H9 (cell line): ENCODE measurements at regions not wholly inside any gene's neighbourhood (a gene's known extent, or its start where the extent isn't known, plus 50 kb on each side); places are given as distances from the start of the nearest gene placed in this dataset.

Experiments
- DNase-seq: peaks from one replicate; pipeline ENCODE4 v3.0.0-alpha.2; 2017
- H2AFZ ChIP-seq: one replicate; pipeline ENCODE4 v1.6.1; 2013; ENCODE audit warnings: mild to moderate bottlenecking, low read length, control low read depth, moderate library complexity
- H2AK5ac ChIP-seq: 2 replicates; pipeline ENCODE4 v1.6.1; 2013; ENCODE audit warnings: low read length, control low read depth, mixed read lengths; ENCODE audit not compliant: insufficient read length
- H2BK120ac ChIP-seq: one replicate; pipeline ENCODE4 v1.6.1; 2013; ENCODE audit warnings: low read depth, mild to moderate bottlenecking, low read length, control low read depth, inconsistent platforms; ENCODE audit not compliant: poor library complexity, severe bottlenecking
- H2BK12ac ChIP-seq: 2 replicates; pipeline ENCODE4 v1.6.1; 2013; ENCODE audit warnings: low read length, control low read depth, mixed read lengths, low read depth; ENCODE audit not compliant: insufficient read length
- H2BK15ac ChIP-seq: 2 replicates; pipeline ENCODE4 v1.6.1; 2013; ENCODE audit warnings: low read depth, low read length, control low read depth
- H2BK20ac ChIP-seq: one replicate; pipeline ENCODE4 v1.6.1; 2013; ENCODE audit warnings: low read depth, mild to moderate bottlenecking, low read length, control low read depth, inconsistent platforms; ENCODE audit not compliant: poor library complexity, severe bottlenecking
- H2BK5ac ChIP-seq: 2 replicates; pipeline ENCODE4 v1.6.1; 2013; ENCODE audit warnings: low read length, control low read depth, mixed read lengths; ENCODE audit not compliant: insufficient read length
- H3K14ac ChIP-seq: 2 replicates; pipeline ENCODE4 v1.6.1; 2013; ENCODE audit warnings: low read length, control low read depth; ENCODE audit not compliant: insufficient read depth
- H3K18ac ChIP-seq: 2 replicates; pipeline ENCODE4 v1.6.1; 2013; ENCODE audit warnings: low read depth, mild to moderate bottlenecking, mixed read lengths, low read length, control low read depth; ENCODE audit not compliant: insufficient read length
- H3K23ac ChIP-seq: 2 replicates; pipeline ENCODE4 v1.6.1; 2013; ENCODE audit warnings: low read length, control low read depth, mixed read lengths, low read depth; ENCODE audit not compliant: insufficient read length
- H3K23me2 ChIP-seq: 2 replicates; pipeline ENCODE4 v1.6.1; 2013; ENCODE audit warnings: low read depth, mild to moderate bottlenecking, mixed read lengths, low read length, control low read depth; ENCODE audit not compliant: insufficient read length, poor library complexity, severe bottlenecking
- H3K27ac ChIP-seq: 2 replicates; pipeline ENCODE4 v1.5.1; 2013; ENCODE audit warnings: low read length, control low read depth, mixed read lengths, low read depth; ENCODE audit not compliant: insufficient read length
- H3K27me3 ChIP-seq: 2 replicates; pipeline ENCODE4 v1.6.1; 2013; ENCODE audit warnings: low read length, control low read depth, inconsistent platforms; ENCODE audit not compliant: insufficient read depth
- H3K4ac ChIP-seq: 2 replicates; pipeline ENCODE4 v1.6.1; 2013; ENCODE audit warnings: low read depth, mild to moderate bottlenecking, control low read depth, inconsistent platforms, low read length, moderate library complexity
- H3K4me1 ChIP-seq: 2 replicates; pipeline ENCODE4 v1.6.1; 2013; ENCODE audit warnings: low read length, control low read depth, inconsistent platforms; ENCODE audit not compliant: insufficient read depth
- H3K4me2 ChIP-seq: 2 replicates; pipeline ENCODE4 v1.6.1; 2013; ENCODE audit warnings: low read length, control low read depth, mixed read lengths; ENCODE audit not compliant: insufficient read length, insufficient read depth
- H3K56ac ChIP-seq: 2 replicates; pipeline ENCODE4 v1.6.1; 2013; ENCODE audit warnings: low read depth, mild to moderate bottlenecking, mixed read lengths, low read length, control low read depth; ENCODE audit not compliant: insufficient read length
- H3K79me1 ChIP-seq: 2 replicates; pipeline ENCODE4 v1.6.1; 2013; ENCODE audit warnings: low read depth, mild to moderate bottlenecking, moderate library complexity, low read length, control low read depth, inconsistent platforms; ENCODE audit not compliant: insufficient read depth, poor library complexity, severe bottlenecking
- H3K79me2 ChIP-seq: 2 replicates; pipeline ENCODE4 v1.6.1; 2013; ENCODE audit warnings: low read length, control low read depth, inconsistent platforms; ENCODE audit not compliant: insufficient read depth
- H3K9ac ChIP-seq: 2 replicates; pipeline ENCODE4 v1.6.1; 2013; ENCODE audit warnings: low read length, control low read depth, mixed read lengths; ENCODE audit not compliant: insufficient read length; ENCODE audit errors: extremely low read depth
- H3K9me3 ChIP-seq: one replicate; pipeline ENCODE4 v1.6.1; 2013; ENCODE audit warnings: low read depth, low read length, inconsistent platforms; ENCODE audit not compliant: control insufficient read depth
- H3T11ph ChIP-seq: one replicate; pipeline ENCODE4 v1.6.1; 2013; ENCODE audit warnings: mild to moderate bottlenecking, low read length, control low read depth, inconsistent platforms
- H4K20me1 ChIP-seq: one replicate; pipeline ENCODE4 v1.6.1; 2013; ENCODE audit not compliant: control insufficient read depth, insufficient read length, insufficient read depth
- H4K5ac ChIP-seq: 2 replicates; pipeline ENCODE4 v1.6.1; 2013; ENCODE audit warnings: low read depth, mild to moderate bottlenecking, mixed read lengths, low read length, control low read depth; ENCODE audit not compliant: insufficient read length
- H4K8ac ChIP-seq: replicated peaks from 2 replicates; pipeline ENCODE4 v1.6.1; 2013; ENCODE audit warnings: low read length, control low read depth, mixed read lengths, low read depth; ENCODE audit not compliant: insufficient read length
- H4K91ac ChIP-seq: 2 replicates; pipeline ENCODE4 v1.6.1; 2013; ENCODE audit warnings: low read depth, mild to moderate bottlenecking, moderate library complexity, mixed read lengths, low read length, control low read depth; ENCODE audit not compliant: insufficient read length
- H3K27ac Mint-ChIP-seq, 3 experiments: 2 replicates in 2 of 3; 3 replicates in 1 of 3; pipeline ENCODE4 v1.8.0; 2020 to 2021; ENCODE audit warnings: mixed read lengths in 3 of 3, mild to moderate bottlenecking in 1 of 3, moderate library complexity in 1 of 3
- H3K27me3 Mint-ChIP-seq: 2 replicates; pipeline ENCODE4 v1.8.0; 2021; ENCODE audit warnings: low read depth, mild to moderate bottlenecking, moderate library complexity, mixed read lengths
- H3K36me3 Mint-ChIP-seq, 3 experiments: 2 replicates in 2 of 3; 3 replicates in 1 of 3; pipeline ENCODE4 v1.8.0; 2020 to 2021; ENCODE audit warnings: low read depth in 3 of 3, mixed read lengths in 3 of 3; ENCODE audit not compliant: insufficient read depth in 1 of 3
- H3K4me1 Mint-ChIP-seq, 2 experiments: 2 replicates each; pipeline ENCODE4 v1.8.0; 2020; ENCODE audit warnings: mixed read lengths in 2 of 2
- H3K4me3 Mint-ChIP-seq, 2 experiments: 2 replicates in 1 of 2; 3 replicates in 1 of 2; pipeline ENCODE4 v1.8.0; 2020 to 2021; ENCODE audit warnings: mild to moderate bottlenecking in 2 of 2, mixed read lengths in 2 of 2, moderate library complexity in 1 of 2
- H3K9me3 Mint-ChIP-seq, 2 experiments: 2 replicates in 1 of 2; 3 replicates in 1 of 2; pipeline ENCODE4 v1.8.0; 2020; ENCODE audit warnings: mild to moderate bottlenecking in 2 of 2, mixed read lengths in 2 of 2, moderate library complexity in 1 of 2
- WGBS: extraction: QIAGEN DNeasy Blood & Tissue Kit; methylation state at CpG from one replicate; pipeline ENCODE4 v1.1.7; 2013; ENCODE audit warnings: missing lambda C conversion rate, low lambda C conversion rate, mixed read lengths; ENCODE audit not compliant: insufficient read length; ENCODE audit errors: extremely low coverage; 5-methylcytosine and 5-hydroxymethylcytosine counted together
- TF ChIP-seq, protein P1 (sequence below): fragments of 200-600 bp; sonication (generic); conservative IDR thresholded peaks from 3 replicates; pipeline ENCODE4 v1.8.0; 2021; ENCODE audit warnings: antibody characterized with exemption, mild to moderate bottlenecking

DNA sequence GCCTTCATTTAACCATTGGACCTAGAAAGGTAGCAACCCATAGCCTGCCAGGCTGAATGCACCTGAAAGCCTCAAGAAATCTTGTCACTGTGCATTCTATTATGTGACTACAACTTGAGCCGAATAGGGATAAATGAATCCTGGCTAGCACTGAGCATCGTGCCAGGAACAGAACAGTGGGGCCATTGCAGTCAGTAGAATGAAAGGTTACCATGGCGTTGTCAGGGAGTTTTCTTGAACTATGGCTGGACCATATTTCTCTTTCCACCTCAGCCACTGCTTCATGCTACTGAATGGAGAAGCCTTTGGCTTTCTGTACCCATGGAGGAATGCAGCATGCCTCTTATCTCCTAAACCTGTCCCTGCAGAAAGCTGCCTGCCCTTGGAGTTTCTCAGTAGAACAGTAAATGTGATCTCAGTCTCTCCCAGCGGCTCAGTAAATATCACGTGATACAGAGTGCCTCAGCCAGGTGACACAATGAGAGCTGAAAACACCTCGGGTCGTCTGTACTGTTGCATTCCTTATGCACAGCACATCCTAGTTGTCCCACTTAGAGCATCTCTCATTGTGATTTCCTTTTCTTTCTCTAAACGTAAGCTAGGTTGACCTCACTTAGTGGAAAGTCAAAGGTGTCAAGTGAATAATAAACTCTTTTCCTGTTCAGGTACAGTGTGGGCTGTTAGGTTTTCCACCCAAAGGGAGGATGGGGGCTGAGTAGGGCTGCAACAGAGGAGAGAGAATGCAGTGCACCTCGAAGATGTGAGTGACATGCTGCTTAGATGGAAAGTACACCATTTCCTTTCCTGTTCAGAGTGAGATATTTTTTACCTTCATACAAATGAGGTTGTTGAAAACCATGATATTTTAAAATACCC is 115.3 kb downstream of the MACIR start:
- H3K9me3 Mint-ChIP-seq, result no peaks in the 10 kb centered on the region
- no peak overlapping the region for H3K23ac ChIP-seq
- H2BK12ac ChIP-seq, result no peak overlapping the region
- H2BK20ac ChIP-seq, result no peak overlapping the region
- no peaks in the 10 kb centered on the region for H3K79me2 ChIP-seq
- peaks cover 2% of the 10 kb centered on the region; the same call in 1 of the 2 replicates for H3K27me3 Mint-ChIP-seq
- H3K23me2 ChIP-seq, result no peaks in the 10 kb centered on the region
- TF ChIP-seq, protein P1, sequence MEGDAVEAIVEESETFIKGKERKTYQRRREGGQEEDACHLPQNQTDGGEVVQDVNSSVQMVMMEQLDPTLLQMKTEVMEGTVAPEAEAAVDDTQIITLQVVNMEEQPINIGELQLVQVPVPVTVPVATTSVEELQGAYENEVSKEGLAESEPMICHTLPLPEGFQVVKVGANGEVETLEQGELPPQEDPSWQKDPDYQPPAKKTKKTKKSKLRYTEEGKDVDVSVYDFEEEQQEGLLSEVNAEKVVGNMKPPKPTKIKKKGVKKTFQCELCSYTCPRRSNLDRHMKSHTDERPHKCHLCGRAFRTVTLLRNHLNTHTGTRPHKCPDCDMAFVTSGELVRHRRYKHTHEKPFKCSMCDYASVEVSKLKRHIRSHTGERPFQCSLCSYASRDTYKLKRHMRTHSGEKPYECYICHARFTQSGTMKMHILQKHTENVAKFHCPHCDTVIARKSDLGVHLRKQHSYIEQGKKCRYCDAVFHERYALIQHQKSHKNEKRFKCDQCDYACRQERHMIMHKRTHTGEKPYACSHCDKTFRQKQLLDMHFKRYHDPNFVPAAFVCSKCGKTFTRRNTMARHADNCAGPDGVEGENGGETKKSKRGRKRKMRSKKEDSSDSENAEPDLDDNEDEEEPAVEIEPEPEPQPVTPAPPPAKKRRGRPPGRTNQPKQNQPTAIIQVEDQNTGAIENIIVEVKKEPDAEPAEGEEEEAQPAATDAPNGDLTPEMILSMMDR, result no peak
- H3K27me3 ChIP-seq, result no peaks in the 10 kb centered on the region
- no peak overlapping the region for H3K18ac ChIP-seq
- H3K14ac ChIP-seq, result no peak overlapping the region
- H3K4me3 Mint-ChIP-seq, result no peak overlapping the region
- H3K9ac ChIP-seq, result no peak overlapping the region
- H3K9me3 ChIP-seq, result no peaks in the 10 kb centered on the region
- H3K4me1 Mint-ChIP-seq, result peaks cover 12 to 13% of the 10 kb centered on the region in 2 experiments
- H4K91ac ChIP-seq, result no peak overlapping the region
- H2AFZ ChIP-seq, result no peak overlapping the region
- no peak overlapping the region for H3K4ac ChIP-seq
- no peak overlapping the region for H3T11ph ChIP-seq
- H3K36me3 Mint-ChIP-seq, result no peaks in the 10 kb centered on the region
- no peak overlapping the region for H3K56ac ChIP-seq
- no peaks in the 10 kb centered on the region for H3K79me1 ChIP-seq
- no peaks in the 10 kb centered on the region for H4K20me1 ChIP-seq
- DNase-seq, result no peak
- H3K27ac Mint-ChIP-seq, result no peak overlapping the region
- no peak overlapping the region for H2AK5ac ChIP-seq
- no peak overlapping the region for H2BK5ac ChIP-seq
- no peak overlapping the region for H3K27ac ChIP-seq
- no peak overlapping the region for H4K8ac ChIP-seq
- no peak overlapping the region for H3K4me2 ChIP-seq
- no peaks in the 10 kb centered on the region for H3K4me1 ChIP-seq
- no peak overlapping the region for H2BK15ac ChIP-seq
- no peak overlapping the region for H2BK120ac ChIP-seq
- no CpG with 5 or more reads among the region's 9 CpGs for WGBS
- no peak overlapping the region for H4K5ac ChIP-seq
